HepG2 (cell line): ENCODE measurements at regions not wholly inside any gene's neighbourhood (a gene's known extent, or its start where the extent isn't known, plus 50 kb on each side); places are given as distances from the start of the nearest gene placed in this dataset.

ENCODE experiments used
- ATF1 ChIP-seq: IDR thresholded peaks from 2 replicates; pipeline ENCODE4 v1.6.1; 2016; ENCODE audit warnings: mild to moderate bottlenecking, control low read depth
- CBFB ChIP-seq: sonication (generic); formaldehyde crosslinking; IDR thresholded peaks from 2 replicates; pipeline ENCODE4 v1.4.0; 2020; ENCODE audit warnings: missing genetic modification reagents
- HBP1 ChIP-seq: IDR thresholded peaks from 2 replicates; pipeline ENCODE4 v1.6.1; 2016; ENCODE audit warnings: low read depth, control low read depth
- HOXA9 ChIP-seq: sonication (generic); formaldehyde crosslinking; IDR thresholded peaks from 2 replicates; pipeline ENCODE4 v1.8.1; 2022; ENCODE audit warnings: missing genetic modification reagents, mild to moderate bottlenecking, moderate library complexity, borderline replicate concordance
- JDP2 ChIP-seq: sonication (generic); formaldehyde crosslinking; IDR thresholded peaks from 2 replicates; pipeline ENCODE4 v1.8.1; 2022; ENCODE audit warnings: missing genetic modification reagents, borderline replicate concordance
- MYNN ChIP-seq: sonication (generic); formaldehyde crosslinking; IDR thresholded peaks from 2 replicates; pipeline ENCODE4 v1.4.0; 2020; ENCODE audit warnings: mild to moderate bottlenecking, low read depth, missing genetic modification reagents
- RARG ChIP-seq: sonication (generic); formaldehyde crosslinking; IDR thresholded peaks from 2 replicates; pipeline ENCODE4 v1.4.0; 2020; ENCODE audit warnings: low read depth, mild to moderate bottlenecking, missing genetic modification reagents
- ZEB1 ChIP-seq: IDR thresholded peaks from 2 replicates; pipeline ENCODE4 v1.6.1; 2012; ENCODE audit warnings: mild to moderate bottlenecking, low read depth, inconsistent platforms; ENCODE audit not compliant: insufficient replicate concordance
- ZNF546 ChIP-seq: sonication (generic); formaldehyde crosslinking; conservative IDR thresholded peaks from 2 replicates; pipeline ENCODE4 v1.8.1; 2023; ENCODE audit warnings: mild to moderate bottlenecking, missing genetic modification reagents
- ZNF609 ChIP-seq: sonication (generic); formaldehyde crosslinking; IDR thresholded peaks from 2 replicates; pipeline ENCODE4 v1.4.0; 2020; ENCODE audit warnings: mild to moderate bottlenecking, missing genetic modification reagents, borderline replicate concordance
- ZNF740 ChIP-seq: sonication (generic); formaldehyde crosslinking; IDR thresholded peaks from 2 replicates; pipeline ENCODE4 v1.4.0; 2020; ENCODE audit warnings: missing genetic modification reagents
- ZSCAN21 ChIP-seq: sonication (generic); formaldehyde crosslinking; IDR thresholded peaks from 2 replicates; pipeline ENCODE4 v1.8.0; 2022; ENCODE audit warnings: mild to moderate bottlenecking, missing genetic modification reagents, moderate library complexity, borderline replicate concordance
- TF ChIP-seq, protein P1 (sequence below), 2 experiments: sonication (generic) in 1 of 2; formaldehyde crosslinking in 1 of 2; IDR thresholded peaks; 2 replicates each; pipeline versions ENCODE4 v1.4.0 to v1.6.1; 2016 to 2020; ENCODE audit warnings: borderline replicate concordance in 1 of 2, low read depth in 1 of 2, mild to moderate bottlenecking in 1 of 2, missing genetic modification reagents in 1 of 2
- TF ChIP-seq, protein P2 (sequence below): sonication (generic); formaldehyde crosslinking; IDR thresholded peaks from 2 replicates; pipeline ENCODE4 v1.8.0; 2022; ENCODE audit warnings: mild to moderate bottlenecking, missing genetic modification reagents; ENCODE audit not compliant: insufficient replicate concordance

GRCh38 chr7:131057015-131057793, 270.5 kb upstream of the MKLN1 start (continued):
- TF ChIP-seq, protein P1, sequence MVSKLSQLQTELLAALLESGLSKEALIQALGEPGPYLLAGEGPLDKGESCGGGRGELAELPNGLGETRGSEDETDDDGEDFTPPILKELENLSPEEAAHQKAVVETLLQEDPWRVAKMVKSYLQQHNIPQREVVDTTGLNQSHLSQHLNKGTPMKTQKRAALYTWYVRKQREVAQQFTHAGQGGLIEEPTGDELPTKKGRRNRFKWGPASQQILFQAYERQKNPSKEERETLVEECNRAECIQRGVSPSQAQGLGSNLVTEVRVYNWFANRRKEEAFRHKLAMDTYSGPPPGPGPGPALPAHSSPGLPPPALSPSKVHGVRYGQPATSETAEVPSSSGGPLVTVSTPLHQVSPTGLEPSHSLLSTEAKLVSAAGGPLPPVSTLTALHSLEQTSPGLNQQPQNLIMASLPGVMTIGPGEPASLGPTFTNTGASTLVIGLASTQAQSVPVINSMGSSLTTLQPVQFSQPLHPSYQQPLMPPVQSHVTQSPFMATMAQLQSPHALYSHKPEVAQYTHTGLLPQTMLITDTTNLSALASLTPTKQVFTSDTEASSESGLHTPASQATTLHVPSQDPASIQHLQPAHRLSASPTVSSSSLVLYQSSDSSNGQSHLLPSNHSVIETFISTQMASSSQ (IDR thresholded peaks at IDR 0.05; ENCODE audit: low read depth): peak; percentile 51; the same call in 1 of the 2 replicates
- TF ChIP-seq, protein P1 (CRISPR knock-in tag; IDR thresholded peaks at IDR 0.05; ENCODE audit: borderline replicate concordance): peak; percentile 63; the same call in 1 of the 2 replicates
- TF ChIP-seq JDP2 (CRISPR knock-in tag) (no peak), ZNF740 (CRISPR knock-in tag) (no peak), CBFB (CRISPR knock-in tag) (peak; percentile 99), ATF1 (CRISPR knock-in tag) (no peak; the same call in 1 of the 2 replicates), ZEB1 (peak; percentile 40), RARG (CRISPR knock-in tag) (no peak), ZNF609 (CRISPR knock-in tag) (peak; percentile 61; the same call in 1 of the 2 replicates), HBP1 (no peak), HOXA9 (CRISPR knock-in tag) (no peak), MYNN (CRISPR knock-in tag) (no peak), ZNF546 (CRISPR knock-in tag) (no peak), ZSCAN21 (CRISPR knock-in tag) (peak; percentile 39; the same call in 1 of the 2 replicates)
- TF ChIP-seq, protein P2, sequence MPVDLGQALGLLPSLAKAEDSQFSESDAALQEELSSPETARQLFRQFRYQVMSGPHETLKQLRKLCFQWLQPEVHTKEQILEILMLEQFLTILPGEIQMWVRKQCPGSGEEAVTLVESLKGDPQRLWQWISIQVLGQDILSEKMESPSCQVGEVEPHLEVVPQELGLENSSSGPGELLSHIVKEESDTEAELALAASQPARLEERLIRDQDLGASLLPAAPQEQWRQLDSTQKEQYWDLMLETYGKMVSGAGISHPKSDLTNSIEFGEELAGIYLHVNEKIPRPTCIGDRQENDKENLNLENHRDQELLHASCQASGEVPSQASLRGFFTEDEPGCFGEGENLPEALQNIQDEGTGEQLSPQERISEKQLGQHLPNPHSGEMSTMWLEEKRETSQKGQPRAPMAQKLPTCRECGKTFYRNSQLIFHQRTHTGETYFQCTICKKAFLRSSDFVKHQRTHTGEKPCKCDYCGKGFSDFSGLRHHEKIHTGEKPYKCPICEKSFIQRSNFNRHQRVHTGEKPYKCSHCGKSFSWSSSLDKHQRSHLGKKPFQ (CRISPR knock-in tag): no peak
